Muscle of back (tissue), 3 donors: ENCODE measurements at regions not wholly inside any gene's neighbourhood (a gene's known extent, or its start where the extent isn't known, plus 50 kb on each side); places are given as distances from the start of the nearest gene placed in this dataset.
"Not testable (repeated sequence)": the region's sequence is repeated elsewhere in the genome, so short reads cannot be mapped to it uniquely, and the experiment has no call there.

Experiments used
- DNase-seq, 3 donors: peaks; one replicate each; pipeline versions ENCODE4 v3.0.0 to v3.0.0-alpha.2; 2013

- DNase-seq, result no peak
These were observed 306.5 kb upstream of the HS3ST5 start for GRCh38 chr6:114649298-114649697.

GRCh38 chr6:114648847-114649246 lies 306.0 kb upstream of the HS3ST5 start:
- no peak for DNase-seq

GRCh38 chr6:114638341-114638740 lies 295.5 kb upstream of the HS3ST5 start:
- peak in 1 of 3 donors; percentile 11 for DNase-seq

DNA sequence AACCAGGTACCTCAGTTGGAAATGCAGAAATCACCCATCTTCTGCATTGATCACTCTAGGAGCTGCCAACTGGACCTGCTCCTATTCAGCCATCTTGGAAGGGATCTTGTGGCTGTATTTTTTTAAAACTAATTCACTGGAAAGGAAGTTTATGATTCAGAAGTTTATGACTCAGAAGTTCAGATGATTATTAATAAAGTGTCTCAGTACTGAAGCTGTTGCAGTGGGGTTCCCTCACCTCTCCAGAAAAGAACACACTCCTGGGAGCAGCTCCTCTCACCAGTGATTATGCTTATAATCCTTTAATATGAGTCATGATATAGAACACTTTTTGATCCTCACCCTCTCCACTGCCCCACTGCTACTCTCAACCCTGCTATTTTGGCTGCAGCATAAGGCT lies 291.2 kb upstream of the HS3ST5 start:
- DNase-seq, result no peak

- DNase-seq, result not testable (repeated sequence)
These were observed 283.4 kb upstream of the HS3ST5 start for GRCh38 chr6:114626226-114626625.

DNA sequence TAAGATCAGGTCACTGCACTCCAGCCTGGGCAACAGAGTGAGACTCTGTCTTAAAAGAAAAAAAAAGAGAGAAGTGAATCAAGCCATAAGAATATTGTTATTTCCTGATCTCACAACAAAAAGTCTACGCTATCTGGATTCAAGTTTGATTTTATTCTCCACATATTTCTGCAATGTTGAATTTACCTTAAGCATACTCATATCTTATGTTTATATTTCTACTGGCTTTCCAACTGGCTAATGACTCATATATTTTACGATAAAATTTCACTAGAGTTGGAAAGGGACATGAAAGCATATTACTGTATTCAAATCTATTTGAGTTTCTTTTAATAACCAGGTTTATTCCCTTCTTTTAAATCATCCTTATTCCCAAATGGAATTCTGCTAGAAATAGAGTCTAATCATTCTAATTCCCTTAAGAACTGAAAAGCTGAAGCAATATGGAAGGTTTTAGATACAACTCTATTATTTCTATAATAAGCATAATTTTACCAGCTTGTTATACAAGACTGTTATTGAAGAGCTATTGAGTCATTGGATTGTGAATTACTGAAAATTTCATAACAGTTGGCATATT lies 276.9 kb upstream of the HS3ST5 start:
- no peak for DNase-seq

- DNase-seq, result no peak
These were observed 268.9 kb upstream of the HS3ST5 start for GRCh38 chr6:114611696-114612095.

DNA sequence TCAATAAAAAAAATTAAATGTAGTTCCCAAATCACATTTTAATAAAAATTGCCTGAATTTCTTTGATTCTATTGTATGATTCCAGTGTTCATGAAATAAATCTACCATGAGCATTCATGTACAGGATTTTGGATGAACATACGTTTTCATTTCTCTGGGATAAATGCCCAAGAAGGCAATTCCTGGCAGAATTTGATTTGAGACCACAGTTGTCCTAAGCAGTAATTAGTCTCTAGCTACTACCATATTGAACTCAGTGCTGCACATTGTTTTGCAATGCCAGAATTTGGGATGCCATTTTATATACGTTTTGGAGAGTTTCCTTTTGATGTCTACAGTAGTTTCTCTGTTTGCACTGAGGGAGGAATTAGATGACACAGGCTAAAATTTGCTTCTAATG lies 265.3 kb upstream of the HS3ST5 start:
- no peak for DNase-seq

DNA sequence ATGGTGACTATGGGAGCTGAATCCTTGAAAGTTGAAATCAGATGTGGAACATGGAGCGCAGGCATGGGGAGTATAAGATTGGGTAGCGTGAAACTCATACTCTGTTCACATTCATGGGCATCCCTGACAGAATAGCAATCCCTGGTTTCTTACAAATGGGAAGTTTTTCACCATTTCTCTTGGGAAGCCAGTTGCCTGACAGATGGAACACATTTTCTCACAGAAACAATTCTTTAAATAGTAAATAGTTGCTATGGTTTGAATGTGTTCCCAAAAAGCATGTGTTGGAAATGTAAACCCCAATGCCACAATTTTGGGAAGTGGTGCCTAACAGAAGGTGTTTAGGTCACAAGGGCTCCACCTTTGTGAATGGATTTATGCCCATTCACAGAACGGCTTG lies 262.8 kb upstream of the HS3ST5 start:
- DNase-seq, result peak in 1 of 3 donors; percentile 52

GRCh38 chr6:114600381-114600780 lies 257.6 kb upstream of the HS3ST5 start:
- DNase-seq, result no peak

- DNase-seq, result peak in 1 of 3 donors; percentile 66
These were observed 252.8 kb upstream of the HS3ST5 start for GRCh38 chr6:114595591-114595990.

GRCh38 chr6:114595186-114595585 lies 252.4 kb upstream of the HS3ST5 start:
- DNase-seq, result peak in 1 of 3 donors; percentile 62

DNA sequence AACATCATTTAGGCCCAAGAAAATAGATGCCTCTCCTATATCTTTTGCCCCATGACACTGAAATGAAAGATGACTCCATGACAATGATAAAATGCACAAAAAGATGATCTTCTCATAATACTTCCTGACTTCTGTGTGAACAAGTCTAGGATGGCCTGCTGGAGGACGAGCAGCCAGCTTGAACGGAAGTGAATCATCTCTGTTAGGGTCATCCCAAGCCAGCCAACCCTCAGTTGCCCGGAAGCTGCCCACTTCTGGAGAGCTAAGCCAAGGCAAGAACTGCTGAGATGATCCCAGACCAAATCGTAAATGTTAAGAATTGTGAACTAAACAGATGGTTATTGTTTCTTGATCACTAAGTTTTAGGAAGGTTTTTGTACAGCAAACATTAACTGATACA lies 249.7 kb upstream of the HS3ST5 start:
- no peak for DNase-seq

- DNase-seq, result peak; percentile 27 to 88 (median 63)
These were observed 245.9 kb upstream of the HS3ST5 start for GRCh38 chr6:114588726-114589125.

DNA sequence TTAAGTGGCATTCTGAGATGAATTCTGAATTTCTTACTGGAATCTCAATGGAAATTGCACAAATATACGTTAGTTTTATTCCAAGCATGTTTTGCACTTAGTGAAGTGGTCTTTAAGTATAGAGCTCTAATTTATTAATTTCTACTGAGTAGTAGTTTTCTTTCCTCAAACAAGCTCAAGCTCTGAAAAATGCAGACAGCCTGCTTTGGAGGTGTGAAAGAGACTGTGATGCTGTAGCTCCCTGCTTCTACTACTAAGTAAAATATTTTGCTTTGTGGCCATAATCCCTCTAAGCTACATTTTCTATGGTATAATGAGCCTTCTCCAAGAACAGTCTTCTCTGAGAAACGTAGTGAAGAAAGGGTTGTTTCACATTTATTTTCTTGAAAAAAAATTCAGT lies 243.5 kb upstream of the HS3ST5 start:
- DNase-seq, result no peak

DNA sequence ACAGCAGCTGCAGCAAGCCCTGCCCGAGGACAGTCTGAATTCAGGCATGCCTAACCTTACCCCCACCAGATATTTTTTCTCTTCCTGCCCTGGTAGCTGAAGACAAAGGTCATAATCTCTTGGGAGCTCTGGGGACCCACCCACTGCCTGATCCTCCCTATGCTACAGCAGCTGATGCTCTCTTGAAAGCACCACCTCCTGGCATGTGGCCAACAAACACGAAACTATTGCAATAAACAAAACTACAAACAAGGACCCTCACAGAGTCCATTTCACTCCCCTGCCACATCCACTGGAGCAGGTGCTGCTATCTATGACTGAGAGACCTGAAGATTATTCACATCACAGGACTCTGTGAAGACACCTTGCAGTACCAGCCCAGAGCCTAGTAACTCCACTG lies 238.5 kb upstream of the HS3ST5 start:
- DNase-seq, result no peak

- DNase-seq, result no peak
These were observed 238.1 kb upstream of the HS3ST5 start for GRCh38 chr6:114580882-114581281.

GRCh38 chr6:114579486-114579885 lies 236.7 kb upstream of the HS3ST5 start:
- DNase-seq, result no peak

DNA sequence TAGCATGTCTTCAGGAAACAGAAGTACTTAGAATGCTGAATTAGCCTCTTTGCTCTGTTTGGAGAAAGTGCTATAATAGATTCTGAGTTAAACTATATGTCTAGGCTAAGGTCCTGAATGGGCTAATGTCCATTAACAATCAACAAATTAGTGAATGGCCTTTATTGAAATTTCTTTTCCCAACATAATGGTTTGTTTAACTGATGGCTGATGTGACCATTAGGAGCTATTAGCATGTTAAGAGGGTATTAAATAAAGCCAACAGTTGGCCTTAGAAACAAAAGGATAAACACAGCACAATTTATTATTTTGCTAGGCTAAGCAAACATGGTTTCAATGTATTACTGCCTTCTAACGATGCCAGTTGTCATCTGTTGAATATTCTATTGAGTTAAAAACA lies 234.3 kb upstream of the HS3ST5 start:
- DNase-seq, result no peak

DNA sequence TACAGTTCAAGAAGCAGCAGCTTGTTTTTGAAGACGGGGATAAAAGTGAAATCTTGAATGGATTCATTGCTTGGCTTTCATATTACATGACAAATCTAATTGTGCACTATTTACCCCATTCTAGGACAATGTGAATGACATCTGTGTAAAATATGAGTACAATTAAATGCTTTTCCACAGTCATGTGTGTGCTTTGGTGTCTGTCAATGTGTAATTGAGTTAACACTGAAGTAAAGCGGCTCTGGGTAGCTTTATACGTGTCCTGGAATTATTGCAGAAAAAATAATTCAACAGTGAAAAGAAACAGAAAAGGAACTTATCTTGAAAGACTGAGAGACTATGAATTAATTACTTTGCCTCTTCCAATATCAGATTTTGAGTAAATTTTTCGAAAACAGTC lies 233.5 kb upstream of the HS3ST5 start:
- no peak for DNase-seq

DNA sequence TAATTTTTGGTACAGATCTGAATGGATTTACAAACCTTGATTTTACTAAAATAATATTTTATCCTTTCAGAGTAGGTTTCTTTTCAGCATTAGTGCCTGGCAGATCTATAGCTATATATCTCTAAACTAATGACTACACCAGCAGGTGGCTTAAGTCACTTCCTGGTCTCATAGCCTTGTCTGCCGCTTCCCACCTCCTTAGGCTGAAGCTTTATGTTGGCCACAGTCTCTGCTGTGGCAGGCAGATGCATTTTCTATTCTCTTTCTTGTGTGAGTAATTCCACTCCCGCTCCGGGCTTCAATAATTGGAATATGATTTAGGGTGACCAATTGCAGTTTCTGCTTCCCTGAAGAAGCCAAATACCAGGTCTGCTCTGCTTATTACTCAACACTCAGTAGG lies 226.8 kb upstream of the HS3ST5 start:
- DNase-seq, result peak in 2 of 3 donors; percentile 35 to 58

DNA sequence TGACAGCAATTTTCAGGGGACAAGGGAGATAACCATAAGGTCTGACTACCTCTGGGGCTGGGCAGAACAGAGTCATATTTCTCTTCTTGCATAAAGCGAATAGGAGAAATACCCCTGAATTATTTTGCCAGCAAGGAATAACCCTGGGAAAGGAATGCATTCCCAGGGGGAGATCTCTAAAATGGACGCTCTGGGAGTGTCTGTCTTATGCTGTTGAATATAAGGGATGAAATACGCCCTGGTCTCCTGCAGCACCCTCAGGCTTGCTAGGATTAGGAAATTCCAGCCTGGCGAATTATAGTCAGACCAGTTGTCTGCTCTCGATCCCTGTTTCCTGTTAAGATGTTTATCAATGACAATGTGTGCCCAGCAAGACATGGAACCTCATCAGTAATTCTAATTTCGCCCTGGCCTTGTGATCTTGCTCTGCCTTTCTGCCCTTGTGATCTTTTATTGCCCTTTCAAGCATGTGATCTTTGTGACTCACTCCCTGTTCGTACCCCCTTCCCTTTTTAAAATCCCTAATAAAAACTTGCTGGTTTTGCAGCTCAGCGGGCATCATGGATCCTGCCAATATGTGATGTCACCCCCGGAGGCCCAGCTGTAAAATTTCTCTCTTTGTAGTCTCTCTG lies 221.6 kb upstream of the HS3ST5 start:
- no peak for DNase-seq

DNA sequence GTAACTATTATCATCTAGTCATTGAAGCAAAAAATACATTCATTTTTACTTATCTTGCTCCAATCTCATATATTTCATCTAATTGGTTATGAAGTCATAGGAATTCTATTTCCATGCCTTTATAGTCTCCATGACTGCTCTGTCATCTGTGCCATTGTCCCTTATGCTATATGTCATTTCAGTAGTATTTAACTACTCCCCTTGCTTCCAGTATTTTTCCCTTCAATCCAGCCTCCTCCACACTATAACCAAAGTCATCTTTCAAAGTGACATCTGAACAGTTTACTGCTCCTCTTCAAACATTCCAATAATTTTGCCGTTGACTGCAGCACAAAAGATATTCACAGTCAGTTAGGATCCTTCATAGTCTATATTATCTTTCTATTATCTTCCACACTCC lies 216.6 kb upstream of the HS3ST5 start:
- no peak for DNase-seq

- no peak for DNase-seq
These were observed 215.3 kb upstream of the HS3ST5 start for GRCh38 chr6:114558153-114558552.
